ENCODE measurements at regions not wholly inside any gene's neighbourhood (a gene's known extent, or its start where the extent isn't known, plus 50 kb on each side); places are given as distances from the start of the nearest gene placed in this dataset.

DNA sequence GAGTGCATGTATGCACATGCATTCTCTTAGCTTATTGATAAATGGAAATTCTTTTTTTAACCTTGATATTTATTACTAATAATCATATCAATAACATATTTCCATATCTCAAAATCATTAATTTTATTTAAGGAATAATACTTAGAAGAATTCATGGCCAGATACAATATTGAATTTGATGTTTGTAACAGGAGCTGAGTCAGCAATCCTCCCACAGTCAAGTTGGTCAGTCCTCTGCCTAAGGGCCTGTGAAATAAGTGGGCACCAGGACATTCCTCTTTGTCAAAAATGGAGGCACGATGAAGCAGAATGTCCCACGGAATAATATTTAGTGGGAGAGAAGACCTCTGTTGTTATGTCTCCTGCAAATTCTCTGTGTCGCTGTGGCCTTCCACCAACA is 148.6 kb downstream of the LRRC70 start:
- Histone ChIP-seq H2BK15ac (ENCODE audit: low read length) (no peak overlapping the region), H3K79me2 (ENCODE audit: control insufficient read depth in 1 of 2, insufficient read depth in 2 of 2, low read length in 2 of 2) (no peaks in the 10 kb centered on the region), H3K18ac (ENCODE audit: extremely low read depth, low read length) (no peak overlapping the region), H3K36me3 (ENCODE audit: control insufficient read depth in 2 of 4, insufficient read depth in 4 of 4, low read length in 3 of 4) (no peaks in the 10 kb centered on the region), H4K8ac (ENCODE audit: extremely low read depth, insufficient read depth, low read length) (no peak overlapping the region), H3K14ac (ENCODE audit: insufficient read length) (no peak overlapping the region), H3K27me3 (replicated peaks in 1 of 4; ENCODE audit: control insufficient read depth in 3 of 4, extremely low read depth in 1 of 4, insufficient read depth in 3 of 4, low read length in 3 of 4) (no peaks in the 10 kb centered on the region), H3K4me2 (ENCODE audit: insufficient read depth in 1 of 2, low read depth in 2 of 2, low read length in 2 of 2) (no peak overlapping the region), H3K4ac (replicated peaks; ENCODE audit: insufficient read length, low read depth, low read length) (no peak overlapping the region), H3K9ac (replicated peaks in 1 of 4; ENCODE audit: extremely low read depth in 1 of 4, low read depth in 3 of 4, low read length in 3 of 4) (no peak overlapping the region), H3K9me3 (ENCODE audit: insufficient read depth in 2 of 2, low read depth in 1 of 2, low read length in 1 of 2) (no peaks in the 10 kb centered on the region; a peak in 1 of 4 replicates), H4K5ac (ENCODE audit: insufficient read length, low read depth, low read length) (no peak overlapping the region), H2BK120ac (replicated peaks; ENCODE audit: low read depth, low read length) (no peak overlapping the region), H3K56ac (replicated peaks; ENCODE audit: insufficient read length, low read depth, low read length) (no peak overlapping the region), H3K23me2 (ENCODE audit: low read depth, low read length) (no peaks in the 10 kb centered on the region), H3K79me1 (ENCODE audit: low read depth, low read length) (no peaks in the 10 kb centered on the region), H2AK5ac (ENCODE audit: low read depth, low read length) (no peak overlapping the region), H3K27ac (ENCODE audit: low read depth, low read length) (no peak overlapping the region), H3K4me1 (replicated peaks in 1 of 4; ENCODE audit: control insufficient read depth in 3 of 4, insufficient read depth in 4 of 4, low read length in 3 of 4) (no peaks in the 10 kb centered on the region), H4K20me1 (replicated peaks in 1 of 2; ENCODE audit: control insufficient read depth in 1 of 2, insufficient read depth in 2 of 2, low read length in 2 of 2) (no peaks in the 10 kb centered on the region), H3K4me3 (ENCODE audit: extremely low read depth in 1 of 4, insufficient read depth in 2 of 4, low read depth in 3 of 4, low read length in 4 of 4) (no peak overlapping the region), H4K91ac (replicated peaks; ENCODE audit: insufficient read length, low read length) (no peak overlapping the region), H3K23ac (ENCODE audit: insufficient read length) (no peak overlapping the region), H2BK20ac (ENCODE audit: low read length) (no peak overlapping the region), H2BK12ac (ENCODE audit: low read depth, low read length) (no peak overlapping the region), H2AFZ (ENCODE audit: low read length) (no peak overlapping the region), H2BK5ac (ENCODE audit: low read depth, low read length) (no peak overlapping the region)
- POLR2A ChIA-PET (ENCODE audit: partially characterized antibody) = interaction anchor here (1.0 kb wide), 1 partner anchor 8 kb away, joined by 3 read pairs; no protein-coding TSS in a partner anchor
- WGBS, 2 experiments (ENCODE audit: extremely low coverage in 1 of 2, insufficient coverage in 1 of 2, insufficient read length in 1 of 2, insufficient replicate concordance in 2 of 2, low coverage in 1 of 2, low lambda C conversion rate in 2 of 2, missing lambda C conversion rate in 1 of 2) = 89% methylated on average over 3 of the region's 3 CpGs; no CpG with 5 or more reads in 1 of the 2 experiments
- CTCF ChIA-PET (ENCODE audit: partially characterized antibody) = interaction anchor here (0.8 to 1.2 kb wide), 4 partner anchors 9 to 408 kb away, joined by 3 to 4 read pairs (median 3); no protein-coding TSS in a partner anchor
- FAIRE-seq = no peak
- DNase-seq (ENCODE audit: low read depth in 1 of 2, low spot score in 2 of 2) = no peak
- TF ChIP-seq RAD21 (IDR thresholded peaks at IDR 0.05 in 1 of 2, conservative IDR thresholded peaks at IDR 0.05 in 1 of 2; ENCODE audit: low read depth in 2 of 2, low read length in 2 of 2) = no peak
- TF ChIP-seq NRF1 (IDR thresholded peaks at IDR 0.05; ENCODE audit: low read depth, low read length) = no peak
- no peak for TF ChIP-seq KDM5A (IDR thresholded peaks at IDR 0.05; ENCODE audit: low read length)
- TF ChIP-seq SIX5 (IDR thresholded peaks at IDR 0.05; ENCODE audit: low read depth, low read length) = no peak
- TF ChIP-seq SRF (IDR thresholded peaks at IDR 0.05; ENCODE audit: low read depth, low read length) = no peak
- TF ChIP-seq EGR1 (IDR thresholded peaks at IDR 0.05; ENCODE audit: borderline replicate concordance, low read depth, low read length) = no peak
- no peak for TF ChIP-seq JUND (IDR thresholded peaks at IDR 0.05; ENCODE audit: low read length)
- no peak for TF ChIP-seq CREB1 (IDR thresholded peaks at IDR 0.05)
- TF ChIP-seq FOSL1 (IDR thresholded peaks at IDR 0.05; ENCODE audit: insufficient read depth, low read depth, low read length) = no peak
- no peak for TF ChIP-seq MAFK (IDR thresholded peaks at IDR 0.05; ENCODE audit: low read depth, low read length)
- no peak for TF ChIP-seq JUN (IDR thresholded peaks at IDR 0.05; ENCODE audit: low read depth, low read length)
- TF ChIP-seq GABPA (IDR thresholded peaks at IDR 0.05; ENCODE audit: borderline replicate concordance, insufficient read depth, low read length) = no peak
- no peak for TF ChIP-seq SAP30 (IDR thresholded peaks at IDR 0.05; ENCODE audit: insufficient read depth, insufficient replicate concordance, low read length)
- TF ChIP-seq CTBP2 (IDR thresholded peaks at IDR 0.05; ENCODE audit: borderline replicate concordance, insufficient read depth, insufficient read length, low read length) = no peak
- TF ChIP-seq POU5F1 (IDR thresholded peaks at IDR 0.05; ENCODE audit: low read depth, low read length) = no peak
- TF ChIP-seq TCF12 (IDR thresholded peaks at IDR 0.05; ENCODE audit: low read depth, low read length) = no peak

Data from H1 (cell line).